ENCODE measurements at regions not wholly inside any gene's neighbourhood (a gene's known extent, or its start where the extent isn't known, plus 50 kb on each side); places are given as distances from the start of the nearest gene placed in this dataset.
A peak's percentile ranks its signal among the peaks of the same experiment; 100 is the strongest.

- 67 to 70% methylated on average over 1 of the region's 1 CpG for WGBS, 2 donors
- no peak for DNase-seq (ENCODE audit: low spot score in 2 of 2)
- TF ChIP-seq POLR2A (IDR thresholded peaks at IDR 0.05) (no peak), CTCF (IDR thresholded peaks at IDR 0.05) (no peak)
- no peak overlapping the region for H3K4me3 ChIP-seq (ENCODE audit: low read depth, poor library complexity, severe bottlenecking)
- intact Hi-C loops (cut with DNase I; ENCODE audit: low total_unique reads) = no loop called here
Observed at GRCh38 chr12:89864411-89864810, 155.8 kb upstream of the ATP2B1 start.

DNA sequence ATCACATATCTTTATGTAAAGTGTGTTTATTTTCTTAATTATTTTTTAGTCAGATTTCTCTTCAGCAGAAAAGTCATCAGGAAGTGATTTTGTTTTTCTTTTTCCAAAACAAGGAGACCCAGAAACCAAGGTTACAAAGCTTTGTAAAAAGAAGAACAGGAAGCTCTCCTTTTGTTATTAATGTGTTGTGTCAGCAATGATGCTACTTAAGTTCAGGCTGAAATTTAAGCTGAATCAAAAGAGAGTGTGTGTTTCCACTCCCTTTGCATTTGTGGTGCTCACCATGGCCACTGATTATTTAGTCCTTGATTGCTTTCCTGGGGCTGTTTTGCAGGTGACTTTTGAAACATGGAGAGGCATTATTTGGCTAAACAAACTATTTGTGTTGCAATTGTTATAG is 155.3 kb upstream of the ATP2B1 start:
- no peak overlapping the region for H3K4me3 ChIP-seq (ENCODE audit: low read depth, poor library complexity, severe bottlenecking)
- intact Hi-C loops (cut with DNase I; ENCODE audit: low total_unique reads) = no loop called here
- no peak for TF ChIP-seq CTCF (IDR thresholded peaks at IDR 0.05)
- no peak for TF ChIP-seq POLR2A (IDR thresholded peaks at IDR 0.05)
- DNase-seq (ENCODE audit: low spot score in 2 of 2) = no peak

DNA sequence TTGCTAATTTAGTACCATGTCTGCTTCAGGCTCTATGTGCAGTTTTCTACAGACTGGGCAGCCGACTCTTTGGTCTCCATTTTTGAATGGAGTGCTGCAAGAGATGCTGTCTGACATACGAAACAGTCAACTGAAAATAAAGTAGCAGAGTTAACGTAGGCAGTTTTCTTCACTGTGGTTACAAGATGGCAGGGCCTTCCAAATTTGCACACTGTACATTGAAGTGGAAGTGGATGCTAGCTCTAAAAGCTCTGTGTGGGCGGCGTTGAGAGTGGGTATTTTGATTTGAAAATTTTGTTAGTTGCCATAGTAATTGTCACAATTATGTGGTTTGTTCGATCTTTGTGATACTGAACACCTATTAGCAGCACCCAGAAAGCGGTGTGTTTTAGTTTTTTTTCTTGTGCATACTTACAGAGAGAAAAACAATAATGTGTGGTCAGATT is 154.9 kb upstream of the ATP2B1 start:
- 69 to 72% methylated on average over 7 of the region's 7 CpGs for WGBS, 2 donors
- no peak overlapping the region for H3K4me3 ChIP-seq (ENCODE audit: low read depth, poor library complexity, severe bottlenecking)
- intact Hi-C loops (cut with DNase I; ENCODE audit: low total_unique reads) = no loop called here
- no peak for DNase-seq (ENCODE audit: low spot score in 2 of 2)
- TF ChIP-seq CTCF (IDR thresholded peaks at IDR 0.05) (no peak), POLR2A (IDR thresholded peaks at IDR 0.05) (no peak)

- no peak overlapping the region for H3K4me3 ChIP-seq (ENCODE audit: low read depth, poor library complexity, severe bottlenecking)
- TF ChIP-seq CTCF (IDR thresholded peaks at IDR 0.05) = no peak
- no peak for TF ChIP-seq POLR2A (IDR thresholded peaks at IDR 0.05)
- 56% methylated on average over 7 of the region's 7 CpGs for WGBS, 2 donors
- peak in 1 of 2 donors; percentile 36 for DNase-seq (ENCODE audit: low spot score in 2 of 2)
- intact Hi-C loops (cut with DNase I; ENCODE audit: low total_unique reads) = no loop called here
Observed at GRCh38 chr12:89862511-89863445, 154.1 kb upstream of the ATP2B1 start.

DNA sequence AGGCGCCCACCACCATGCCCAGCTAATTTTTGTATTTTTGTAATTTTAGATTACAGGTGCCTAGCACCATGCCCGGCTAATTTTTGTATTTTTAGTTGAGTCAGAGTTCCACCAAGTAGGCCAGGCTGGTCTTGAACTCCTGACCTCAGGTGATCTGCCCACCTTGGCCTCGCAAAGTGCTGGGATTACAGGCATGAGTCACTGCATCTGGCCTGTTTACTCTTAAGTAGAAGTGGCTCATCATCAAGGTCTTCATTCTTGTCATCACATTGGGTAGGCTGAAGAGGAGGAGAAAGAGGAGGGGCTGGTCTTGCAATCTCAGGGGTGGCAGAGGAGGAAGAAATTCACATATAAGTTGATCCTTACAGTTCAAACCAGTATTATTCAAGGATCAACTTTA is 152.4 kb upstream of the ATP2B1 start:
- no peak for DNase-seq (ENCODE audit: low spot score in 2 of 2)
- TF ChIP-seq POLR2A (IDR thresholded peaks at IDR 0.05) (no peak), CTCF (IDR thresholded peaks at IDR 0.05) (no peak)
- WGBS, 2 donors = 80 to 83% methylated on average over 3 of the region's 3 CpGs
- no peak overlapping the region for H3K4me3 ChIP-seq (ENCODE audit: low read depth, poor library complexity, severe bottlenecking)
- intact Hi-C loops (cut with DNase I; ENCODE audit: low total_unique reads) = no loop called here
